ENCODE measurements at regions not wholly inside any gene's neighbourhood (a gene's known extent, or its start where the extent isn't known, plus 50 kb on each side); places are given as distances from the start of the nearest gene placed in this dataset.

GRCh38 chr13:34884366-34884765, 57.7 kb upstream of the NBEA start:
- no peaks in the 10 kb centered on the region for H3K27me3 ChIP-seq (ENCODE audit: control insufficient read depth, insufficient read depth, low read length)
- ATAC-seq (ENCODE audit: low read depth) (no peak), DNase-seq (no peak)
- H3K4me1 ChIP-seq (ENCODE audit: control insufficient read depth, insufficient read depth, low read length): no peaks in the 10 kb centered on the region
- H3K9ac ChIP-seq (ENCODE audit: low read depth, low read length): no peak overlapping the region
- no peak overlapping the region for H3K18ac ChIP-seq (ENCODE audit: low read depth, low read length)
- H3K9me3 ChIP-seq (ENCODE audit: control insufficient read depth, insufficient read depth, low read length): no peaks in the 10 kb centered on the region
- H2BK15ac ChIP-seq (ENCODE audit: low read depth, low read length): no peak overlapping the region
- no peaks in the 10 kb centered on the region for H4K20me1 ChIP-seq (ENCODE audit: insufficient read depth, low read length)
- H3K14ac ChIP-seq (replicated peaks; ENCODE audit: low read depth, low read length): no peak overlapping the region
- no peak overlapping the region for H2BK20ac ChIP-seq (ENCODE audit: low read depth, low read length)
- H3K4me3 ChIP-seq (ENCODE audit: insufficient read depth, low read depth, low read length): no peak overlapping the region
- H3K79me1 ChIP-seq (ENCODE audit: low read depth in 1 of 2, low read length in 2 of 2): no peaks in the 10 kb centered on the region
- dilution Hi-C loops (cut with HindIII; ENCODE audit: low sequenced_read_pairs, unreplicated experiment) (no loop called here), intact Hi-C loops (cut with micrococcal nuclease) (no loop called here), in situ Hi-C loops (cut with MboI; ENCODE audit: low sequenced_read_pairs) (no loop called here)
- H3K36me3 ChIP-seq (ENCODE audit: control insufficient read depth, insufficient read depth, low read length): no peaks in the 10 kb centered on the region
- no peak overlapping the region for H2BK120ac ChIP-seq (ENCODE audit: low read depth, low read length)
- H2AK5ac ChIP-seq (ENCODE audit: low read depth, low read length): no peak overlapping the region
- WGBS, 2 experiments (ENCODE audit: extremely low coverage in 2 of 2, insufficient read length in 1 of 2): 67% methylated on average over 1 of the region's 2 CpGs; no CpG with 5 or more reads in 1 of the 2 experiments
- H3K9me1 ChIP-seq (ENCODE audit: insufficient read depth, low read length): no peaks in the 10 kb centered on the region
- H2AFZ ChIP-seq (replicated peaks; ENCODE audit: low read length, poor library complexity): no peak overlapping the region
- no peak overlapping the region for H3K4ac ChIP-seq (ENCODE audit: low read depth, low read length)
- no peak overlapping the region for H4K5ac ChIP-seq (ENCODE audit: low read depth, low read length)
- H3K4me2 ChIP-seq (ENCODE audit: low read depth, low read length): no peak overlapping the region
- TF ChIP-seq, protein P1, sequence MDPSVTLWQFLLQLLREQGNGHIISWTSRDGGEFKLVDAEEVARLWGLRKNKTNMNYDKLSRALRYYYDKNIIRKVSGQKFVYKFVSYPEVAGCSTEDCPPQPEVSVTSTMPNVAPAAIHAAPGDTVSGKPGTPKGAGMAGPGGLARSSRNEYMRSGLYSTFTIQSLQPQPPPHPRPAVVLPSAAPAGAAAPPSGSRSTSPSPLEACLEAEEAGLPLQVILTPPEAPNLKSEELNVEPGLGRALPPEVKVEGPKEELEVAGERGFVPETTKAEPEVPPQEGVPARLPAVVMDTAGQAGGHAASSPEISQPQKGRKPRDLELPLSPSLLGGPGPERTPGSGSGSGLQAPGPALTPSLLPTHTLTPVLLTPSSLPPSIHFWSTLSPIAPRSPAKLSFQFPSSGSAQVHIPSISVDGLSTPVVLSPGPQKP (IDR thresholded peaks at IDR 0.05; ENCODE audit: borderline replicate concordance, low read depth, low read length): no peak
- TF ChIP-seq RAD21 (IDR thresholded peaks at IDR 0.05; ENCODE audit: low read length) (no peak), CHD1 (IDR thresholded peaks at IDR 0.05; ENCODE audit: low read depth, low read length) (no peak), BHLHE40 (IDR thresholded peaks at IDR 0.05; ENCODE audit: low read depth, low read length) (no peak), NFE2L2 (IDR thresholded peaks at IDR 0.05; ENCODE audit: low read depth, low read length) (no peak), MAZ (IDR thresholded peaks at IDR 0.05; ENCODE audit: borderline replicate concordance, low read depth, low read length) (no peak), RFX5 (IDR thresholded peaks at IDR 0.05; ENCODE audit: low read depth, low read length) (no peak), CEBPB (IDR thresholded peaks at IDR 0.05; ENCODE audit: low read depth, low read length) (no peak), RCOR1 (IDR thresholded peaks at IDR 0.05; ENCODE audit: insufficient replicate concordance, low read length) (no peak), POLR2A (IDR thresholded peaks at IDR 0.05; ENCODE audit: low read depth, low read length) (no peak), MXI1 (IDR thresholded peaks at IDR 0.05; ENCODE audit: borderline replicate concordance, low read depth, low read length) (no peak), FOS (IDR thresholded peaks at IDR 0.05; ENCODE audit: low read depth, low read length) (no peak), MAFK (IDR thresholded peaks at IDR 0.05; ENCODE audit: low read depth, low read length) (no peak), SMC3 (IDR thresholded peaks at IDR 0.05; ENCODE audit: low read depth, low read length) (no peak)
- TF ChIP-seq, protein P2, sequence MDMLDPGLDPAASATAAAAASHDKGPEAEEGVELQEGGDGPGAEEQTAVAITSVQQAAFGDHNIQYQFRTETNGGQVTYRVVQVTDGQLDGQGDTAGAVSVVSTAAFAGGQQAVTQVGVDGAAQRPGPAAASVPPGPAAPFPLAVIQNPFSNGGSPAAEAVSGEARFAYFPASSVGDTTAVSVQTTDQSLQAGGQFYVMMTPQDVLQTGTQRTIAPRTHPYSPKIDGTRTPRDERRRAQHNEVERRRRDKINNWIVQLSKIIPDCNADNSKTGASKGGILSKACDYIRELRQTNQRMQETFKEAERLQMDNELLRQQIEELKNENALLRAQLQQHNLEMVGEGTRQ (IDR thresholded peaks at IDR 0.05; ENCODE audit: low read depth, low read length): no peak
- TF ChIP-seq, protein P3, sequence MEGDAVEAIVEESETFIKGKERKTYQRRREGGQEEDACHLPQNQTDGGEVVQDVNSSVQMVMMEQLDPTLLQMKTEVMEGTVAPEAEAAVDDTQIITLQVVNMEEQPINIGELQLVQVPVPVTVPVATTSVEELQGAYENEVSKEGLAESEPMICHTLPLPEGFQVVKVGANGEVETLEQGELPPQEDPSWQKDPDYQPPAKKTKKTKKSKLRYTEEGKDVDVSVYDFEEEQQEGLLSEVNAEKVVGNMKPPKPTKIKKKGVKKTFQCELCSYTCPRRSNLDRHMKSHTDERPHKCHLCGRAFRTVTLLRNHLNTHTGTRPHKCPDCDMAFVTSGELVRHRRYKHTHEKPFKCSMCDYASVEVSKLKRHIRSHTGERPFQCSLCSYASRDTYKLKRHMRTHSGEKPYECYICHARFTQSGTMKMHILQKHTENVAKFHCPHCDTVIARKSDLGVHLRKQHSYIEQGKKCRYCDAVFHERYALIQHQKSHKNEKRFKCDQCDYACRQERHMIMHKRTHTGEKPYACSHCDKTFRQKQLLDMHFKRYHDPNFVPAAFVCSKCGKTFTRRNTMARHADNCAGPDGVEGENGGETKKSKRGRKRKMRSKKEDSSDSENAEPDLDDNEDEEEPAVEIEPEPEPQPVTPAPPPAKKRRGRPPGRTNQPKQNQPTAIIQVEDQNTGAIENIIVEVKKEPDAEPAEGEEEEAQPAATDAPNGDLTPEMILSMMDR (conservative IDR thresholded peaks at IDR 0.05; ENCODE audit: low read depth, low read length): no peak
- H3K23ac ChIP-seq (ENCODE audit: low read depth, low read length): no peak overlapping the region
- no peak overlapping the region for H4K8ac ChIP-seq (ENCODE audit: low read depth in 2 of 2, low read length in 2 of 2)
- H4K91ac ChIP-seq (ENCODE audit: insufficient read depth, low read depth, low read length): no peak overlapping the region
- no peak overlapping the region for H3K56ac ChIP-seq (ENCODE audit: extremely low read depth, insufficient read depth, low read length)
- H3K27ac ChIP-seq (ENCODE audit: insufficient read depth, low read length): no peak overlapping the region
- no peak overlapping the region for H2BK5ac ChIP-seq (ENCODE audit: low read depth, low read length, poor library complexity, severe bottlenecking)
- no TSS peak for BruUV-seq (replicated peaks)
- CTCF ChIA-PET: interaction anchor here (1.5 kb wide), 1 partner anchor 12 kb away, joined by 4 read pairs; no protein-coding TSS in a partner anchor
- no peak overlapping the region for H2AK9ac ChIP-seq (replicated peaks; ENCODE audit: low read depth, low read length, poor library complexity)
- POLR2A ChIA-PET (ENCODE audit: unreplicated experiment): no interaction called here

Data from IMR-90 (cell line).